K562 (cell line): ENCODE measurements at regions not wholly inside any gene's neighbourhood (a gene's known extent, or its start where the extent isn't known, plus 50 kb on each side); places are given as distances from the start of the nearest gene placed in this dataset.

Source experiments
- ATAC-seq: fragments of 200-7000 bp; cut with Tn5 transposase; 3 replicates; pipeline ENCODE4 v1.9.1; 2020; ENCODE audit warnings: moderate library complexity
- BruUV-seq: library from RNA; stranded (reverse); fragments of 400-500 nt; replicated peaks from 2 replicates; lab custom pipeline; 2021; lab: Mats Ljungman, UMichigan
- CTCF ChIA-PET: fragments of 300-600 bp; formaldehyde crosslinking; extraction: SDS; loops from one replicate; lab custom pipeline; 2021; ENCODE audit warnings: low intra/inter-chr PET ratio; lab: Yijun Ruan, JAX
- POLR2A ChIA-PET: fragments of 300-600, 350-650 bp; sonication (Branson Sonifier 250); formaldehyde crosslinking; extraction: SDS; loops from one replicate; lab custom pipeline; 2021; ENCODE audit warnings: antibody characterized with exemption, inconsistent platforms; lab: Yijun Ruan, JAX
- DNase-seq, 4 experiments: peaks; one replicate each; pipeline versions ENCODE4 v3.0.0 to v3.0.0-alpha.2; 2011 to 2018; ENCODE audit warnings: low spot score in 3 of 4, mixed read lengths in 3 of 4; ENCODE audit errors: extremely low read depth in 1 of 4
- FAIRE-seq: peaks from 2 replicates; lab custom pipeline; 2011; peaks lifted over from hg19 to GRCh38; lab: Jason Lieb, UNC
- H2AFZ ChIP-seq: 2 replicates; pipeline ENCODE4 v1.6.0; 2011; ENCODE audit warnings: low read depth, low read length, control low read depth, inconsistent platforms
- H3K27ac ChIP-seq: fragments of 200-600 bp; 3 replicates; pipeline ENCODE4 v1.8.0; 2011; ENCODE audit warnings: low read depth, mild to moderate bottlenecking, control low read depth, inconsistent platforms, low read length, moderate library complexity, mixed read lengths; ENCODE audit errors: extremely low read depth
- H3K27me3 ChIP-seq, 2 experiments: fragments of 300-600 bp in 1 of 2; 2 replicates in 1 of 2; 3 replicates in 1 of 2; pipeline versions ENCODE4 v1.6.0 to v1.8.0; 2011; ENCODE audit warnings: inconsistent platforms in 2 of 2, low read length in 2 of 2, mild to moderate bottlenecking in 1 of 2, mixed read lengths in 1 of 2, moderate library complexity in 1 of 2; ENCODE audit not compliant: control insufficient read depth in 2 of 2, insufficient read depth in 2 of 2
- H3K36me3 ChIP-seq: fragments of 300-600 bp; 3 replicates; pipeline ENCODE4 v1.8.0; 2011; ENCODE audit warnings: mild to moderate bottlenecking, low read length, inconsistent platforms; ENCODE audit not compliant: control insufficient read depth, insufficient read depth
- H3K4me1 ChIP-seq, 2 experiments: fragments of 200-600 bp in 1 of 2; replicated peaks in 1 of 2; 2 replicates in 1 of 2; 3 replicates in 1 of 2; pipeline versions ENCODE4 v1.5.1 to v1.8.0; 2011; ENCODE audit warnings: inconsistent platforms in 2 of 2, low read length in 2 of 2, mild to moderate bottlenecking in 1 of 2, mixed read lengths in 1 of 2, moderate library complexity in 1 of 2; ENCODE audit not compliant: control insufficient read depth in 2 of 2, insufficient read depth in 2 of 2
- H3K4me2 ChIP-seq: 2 replicates; pipeline ENCODE4 v1.6.1; 2011; ENCODE audit warnings: low read length, control low read depth, inconsistent platforms, mixed read lengths; ENCODE audit not compliant: insufficient read depth
- H3K4me3 ChIP-seq: fragments of 200-600 bp; sonication (generic), shearing (Covaris generic); 2 replicates; pipeline ENCODE4 v1.5.1; 2016; ENCODE audit warnings: control low read depth, inconsistent platforms
- H3K79me2 ChIP-seq: fragments of 200-600 bp; 3 replicates; pipeline ENCODE4 v1.8.0; 2011; ENCODE audit warnings: low read length, inconsistent platforms; ENCODE audit not compliant: control insufficient read depth, insufficient read depth
- H3K9ac ChIP-seq, 2 experiments: 2 replicates each; pipeline versions ENCODE4 v1.6.0 to v1.6.1; 2011; ENCODE audit warnings: low read depth in 2 of 2, low read length in 2 of 2, control low read depth in 1 of 2, inconsistent platforms in 1 of 2, mild to moderate bottlenecking in 1 of 2, mixed read lengths in 1 of 2; ENCODE audit not compliant: insufficient read depth in 1 of 2
- H3K9me1 ChIP-seq: one replicate; pipeline ENCODE4 v1.6.0; 2011; ENCODE audit warnings: inconsistent platforms, mild to moderate bottlenecking, low read length, moderate library complexity; ENCODE audit not compliant: control insufficient read depth, insufficient read depth
- H3K9me3 ChIP-seq: replicated peaks from 2 replicates; pipeline ENCODE4 v1.5.1; 2011; ENCODE audit warnings: low read depth, low read length, inconsistent platforms; ENCODE audit not compliant: control insufficient read depth, insufficient read depth
- H4K20me1 ChIP-seq: replicated peaks from 2 replicates; pipeline ENCODE4 v1.6.1; 2011; ENCODE audit warnings: low read length, inconsistent platforms, mixed read lengths; ENCODE audit not compliant: control insufficient read depth, insufficient read depth
- BDP1 ChIP-seq: IDR thresholded peaks from 3 replicates; pipeline ENCODE4 v1.6.1; 2011; ENCODE audit not compliant: insufficient read length, insufficient read depth
- CHD7 ChIP-seq: fragments of 200-600 bp; sonication (generic); IDR thresholded peaks from one replicate; pipeline ENCODE4 v1.6.1; 2012; ENCODE audit warnings: mild to moderate bottlenecking, low read depth, low read length, inconsistent platforms
- DNMT1 ChIP-seq: fragments of 450-650 bp; IDR thresholded peaks from 2 replicates; pipeline ENCODE4 v1.6.1; 2016; ENCODE audit warnings: antibody characterized with exemption, mild to moderate bottlenecking
- ELK3 ChIP-seq: fragments of 450-650 bp; formaldehyde crosslinking; IDR thresholded peaks from 2 replicates; pipeline ENCODE4 v1.4.0; 2020; ENCODE audit warnings: mild to moderate bottlenecking
- EZH2 ChIP-seq: IDR thresholded peaks from 2 replicates; pipeline ENCODE4 v1.6.1; 2012; ENCODE audit warnings: low read depth, mild to moderate bottlenecking, inconsistent platforms, low read length, borderline replicate concordance
- HIVEP1 ChIP-seq: fragments of 250-450 bp; sonication (Bioruptor Pico); IDR thresholded peaks from 2 replicates; pipeline ENCODE4 v1.4.0; 2020; ENCODE audit warnings: mild to moderate bottlenecking
- HNRNPUL1 ChIP-seq: fragments of 200-400 bp; formaldehyde crosslinking; IDR thresholded peaks from 2 replicates; pipeline ENCODE4 v1.6.1; 2017; ENCODE audit warnings: low read length
- SIN3A ChIP-seq, 2 experiments: fragments of 150-350 bp in 1 of 2; IDR thresholded peaks; 2 replicates each; pipeline ENCODE4 v1.6.1; 2011 to 2016; ENCODE audit warnings: borderline replicate concordance in 2 of 2, low read depth in 2 of 2, low read length in 2 of 2, mild to moderate bottlenecking in 2 of 2, moderate library complexity in 2 of 2; ENCODE audit not compliant: control insufficient read depth in 1 of 2
- TCF3 ChIP-seq: sonication (generic); formaldehyde crosslinking; IDR thresholded peaks from 2 replicates; pipeline ENCODE4 v1.4.0; 2020; ENCODE audit warnings: mild to moderate bottlenecking, missing genetic modification reagents
- WGBS: fragments of 100-300 bp; shearing (Covaris generic); methylation state at CpG from one replicate; pipeline ENCODE4 v1.1.6; 2016; ENCODE audit warnings: low coverage, mixed read lengths; ENCODE audit not compliant: insufficient coverage; ENCODE audit errors: missing lambda C conversion rate; 5-methylcytosine and 5-hydroxymethylcytosine counted together
- in situ Hi-C: fragments of 300-500 bp; cut with MboI; formaldehyde crosslinking; loops from 4 replicates; pipeline ENCODE4 v1.15.0; 2018; ENCODE audit warnings: inconsistent platforms, mixed read lengths
- intact Hi-C: fragments of 100-400 bp; cut with micrococcal nuclease; formaldehyde crosslinking; loops from 2 replicates; pipeline ENCODE4 v1.14.2; 2022

GRCh38 chr6:105459049-105459448, 56.2 kb upstream of the PREP start (continued):
- TF ChIP-seq SIN3A (IDR thresholded peaks at IDR 0.05; ENCODE audit: borderline replicate concordance in 2 of 2, control insufficient read depth in 1 of 2, low read depth in 2 of 2, low read length in 2 of 2) = no peak

- H3K27me3 ChIP-seq = peaks cover 2 to 4% of the 10 kb centered on the region in 2 experiments; a peak in 1 of 5 replicates
- H3K4me2 ChIP-seq = no peak overlapping the region
- no peaks in the 10 kb centered on the region for H3K79me2 ChIP-seq
- POLR2A ChIA-PET = no interaction called here
- no peaks in the 10 kb centered on the region for H3K36me3 ChIP-seq
- H2AFZ ChIP-seq = no peak overlapping the region
- no peak overlapping the region for H3K4me3 ChIP-seq
- DNase-seq = no peak
- CTCF ChIA-PET = no interaction called here
- H3K9ac ChIP-seq = no peak overlapping the region
- no TSS peak for BruUV-seq
- 0% methylated on average over 1 of the region's 1 CpG for WGBS
- no peak for ATAC-seq
- intact Hi-C loops (no loop called here), in situ Hi-C loops (no loop called here)
- H3K9me1 ChIP-seq = no peaks in the 10 kb centered on the region
- H3K4me1 ChIP-seq = no peaks in the 10 kb centered on the region
- no peaks in the 10 kb centered on the region for H4K20me1 ChIP-seq
- no peaks in the 10 kb centered on the region for H3K9me3 ChIP-seq
- no peak overlapping the region for H3K27ac ChIP-seq
- FAIRE-seq = no peak
- no peak for TF ChIP-seq DNMT1
- TF ChIP-seq CHD7 = no peak
- TF ChIP-seq TCF3 = no peak
- no peak for TF ChIP-seq HIVEP1 (CRISPR knock-in tag)
- TF ChIP-seq HNRNPUL1 = no peak
- TF ChIP-seq EZH2 = no peak
- no peak for TF ChIP-seq ELK3
- no peak for TF ChIP-seq BDP1
Observed at GRCh38 chr6:105458551-105458950, 55.7 kb upstream of the PREP start.
